SK-N-MC (cell line): ENCODE measurements at regions not wholly inside any gene's neighbourhood (a gene's known extent, or its start where the extent isn't known, plus 50 kb on each side); places are given as distances from the start of the nearest gene placed in this dataset.

ENCODE experiments used
- DNase-seq: peaks from one replicate; pipeline ENCODE4 v3.0.0-alpha.2; 2011; ENCODE audit warnings: low read depth, low spot score
- H3K27ac ChIP-seq: fragments of 200-600 bp; sonication (generic); 2 replicates; pipeline ENCODE4 v1.5.1; 2016; ENCODE audit warnings: mixed run types
- H3K36me3 ChIP-seq: fragments of 200-600 bp; sonication (generic); 2 replicates; pipeline ENCODE4 v1.6.1; 2017; ENCODE audit warnings: antibody characterized with exemption, low read length, mixed read lengths; ENCODE audit not compliant: insufficient read depth
- H3K4me3 ChIP-seq: fragments of 200-600 bp; sonication (generic); 2 replicates; pipeline ENCODE4 v1.5.1; 2016
- H3K9ac ChIP-seq: fragments of 200-600 bp; sonication (generic); 2 replicates; pipeline ENCODE4 v1.8.0; 2017; ENCODE audit warnings: mixed run types, mixed read lengths; ENCODE audit not compliant: insufficient read length
- H3K9me3 ChIP-seq: fragments of 200-600 bp; sonication (generic); 2 replicates; pipeline ENCODE4 v1.6.1; 2017; ENCODE audit warnings: low read depth, mild to moderate bottlenecking, antibody characterized with exemption, low read length, moderate library complexity, mixed read lengths
- EZH2 ChIP-seq: fragments of 200-600 bp; sonication (generic); IDR thresholded peaks from one replicate; pipeline ENCODE4 v1.6.1; 2017; ENCODE audit warnings: antibody characterized with exemption
- FOXP2 ChIP-seq: optimal IDR thresholded peaks from 2 replicates; pipeline ENCODE3; 2011; ENCODE audit warnings: mild to moderate bottlenecking, moderate library complexity; ENCODE audit not compliant: insufficient read depth; ENCODE audit errors: extremely low read length, control extremely low read depth
- POLR2AphosphoS5 ChIP-seq: IDR thresholded peaks from 2 replicates; pipeline ENCODE4 v1.6.1; 2012; ENCODE audit warnings: mild to moderate bottlenecking, low read depth, low read length, borderline replicate concordance

DNA sequence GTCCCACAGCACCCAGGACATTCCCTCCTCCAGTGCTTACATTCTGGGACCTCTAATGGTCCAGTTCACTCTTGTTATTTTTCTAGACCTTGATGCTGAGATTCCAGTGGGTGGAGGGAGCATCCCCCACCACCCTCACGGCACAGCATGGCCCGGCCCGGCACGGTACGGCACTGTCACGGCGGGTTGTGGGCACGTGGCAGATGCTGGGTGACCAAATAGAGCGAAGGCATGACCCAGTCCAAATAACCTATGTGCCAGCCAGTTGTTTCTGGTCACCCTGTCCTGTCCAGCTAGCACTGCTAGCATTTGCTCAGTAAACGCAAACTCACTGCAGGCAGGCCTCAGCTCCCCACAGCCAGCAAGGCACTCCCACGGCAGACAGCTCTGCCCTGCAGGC lies 204.7 kb downstream of the ENGASE start:
- no peak overlapping the region for H3K27ac ChIP-seq
- H3K4me3 ChIP-seq: no peak overlapping the region
- H3K9ac ChIP-seq: no peak overlapping the region
- DNase-seq: no peak
- TF ChIP-seq EZH2 (no peak), FOXP2 (no peak), POLR2AphosphoS5 (no peak)
- no peaks in the 10 kb centered on the region for H3K36me3 ChIP-seq
- no peaks in the 10 kb centered on the region for H3K9me3 ChIP-seq

DNA sequence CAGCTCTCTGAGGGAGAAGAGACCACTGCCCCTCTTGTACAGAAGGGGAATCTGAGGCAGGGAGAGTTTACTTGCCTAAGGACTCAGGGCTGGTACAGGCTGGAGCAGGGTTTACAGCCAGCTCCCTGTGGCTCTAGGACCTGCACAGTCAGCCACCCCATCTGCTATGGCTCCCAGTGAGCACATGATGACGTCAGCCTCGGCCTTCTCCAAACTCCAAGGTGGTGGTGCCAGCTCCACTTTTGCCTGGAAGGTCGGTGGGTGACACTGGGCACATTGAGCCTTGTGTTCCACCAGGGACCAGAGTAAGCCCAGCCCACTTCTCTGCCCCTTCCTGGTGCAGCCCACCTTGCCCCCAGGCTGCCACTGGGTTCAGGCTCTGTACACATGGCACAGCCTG lies 202.2 kb downstream of the ENGASE start:
- no peak overlapping the region for H3K27ac ChIP-seq
- no peaks in the 10 kb centered on the region for H3K9me3 ChIP-seq
- no peak overlapping the region for H3K4me3 ChIP-seq
- H3K9ac ChIP-seq: no peak overlapping the region
- no peaks in the 10 kb centered on the region for H3K36me3 ChIP-seq
- no peak for DNase-seq
- TF ChIP-seq FOXP2: no peak
- no peak for TF ChIP-seq POLR2AphosphoS5
- no peak for TF ChIP-seq EZH2

- Histone ChIP-seq H3K4me3 (no peak overlapping the region), H3K36me3 (no peaks in the 10 kb centered on the region), H3K9ac (no peak overlapping the region), H3K27ac (no peak overlapping the region), H3K9me3 (no peaks in the 10 kb centered on the region)
- TF ChIP-seq FOXP2 (no peak), POLR2AphosphoS5 (no peak), EZH2 (no peak)
- DNase-seq: no peak
Measured at GRCh38 chr17:79273660-79274059, 199.0 kb downstream of the ENGASE start.

DNA sequence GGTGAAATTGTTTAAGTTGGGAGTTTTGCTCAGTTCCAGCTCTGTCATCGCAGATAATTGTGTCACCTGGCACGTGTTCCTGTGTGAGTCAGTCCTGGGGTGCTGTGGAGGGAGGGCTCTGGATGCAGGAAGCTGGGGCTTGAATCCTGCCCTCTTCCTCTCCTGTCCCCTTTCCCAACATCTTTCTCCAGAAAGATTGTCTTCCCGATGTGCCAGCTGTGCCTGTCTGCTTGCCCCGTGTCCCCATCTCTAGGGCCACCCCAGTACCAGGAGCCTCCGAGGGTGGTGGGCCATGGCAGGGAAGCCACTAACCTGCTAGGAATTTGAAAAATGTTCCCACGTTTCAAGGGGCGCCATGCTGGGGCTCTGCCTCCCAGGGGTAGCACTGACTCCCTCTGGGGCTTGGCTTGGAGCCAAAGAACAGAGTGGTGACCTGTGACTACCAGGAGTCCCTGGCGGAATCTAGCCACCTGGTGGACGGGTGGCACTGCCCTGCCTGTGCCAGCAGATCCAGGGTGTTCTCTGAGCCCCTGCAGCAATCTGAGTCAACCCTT lies 198.1 kb downstream of the ENGASE start:
- no peak for DNase-seq
- Histone ChIP-seq H3K27ac (no peak overlapping the region), H3K9me3 (no peaks in the 10 kb centered on the region), H3K4me3 (no peak overlapping the region), H3K9ac (no peak overlapping the region), H3K36me3 (no peaks in the 10 kb centered on the region)
- TF ChIP-seq POLR2AphosphoS5: no peak
- TF ChIP-seq FOXP2: no peak
- no peak for TF ChIP-seq EZH2

- no peak for DNase-seq
- Histone ChIP-seq H3K4me3 (no peak overlapping the region), H3K9me3 (no peaks in the 10 kb centered on the region), H3K9ac (no peak overlapping the region), H3K27ac (no peak overlapping the region), H3K36me3 (no peaks in the 10 kb centered on the region)
- TF ChIP-seq POLR2AphosphoS5: no peak
- no peak for TF ChIP-seq EZH2
- no peak for TF ChIP-seq FOXP2
Measured at GRCh38 chr17:79272220-79272619, 197.6 kb downstream of the ENGASE start.

GRCh38 chr17:79269620-79270019 lies 195.0 kb downstream of the ENGASE start:
- no peaks in the 10 kb centered on the region for H3K9me3 ChIP-seq
- no peak for DNase-seq
- TF ChIP-seq FOXP2 (no peak), EZH2 (no peak), POLR2AphosphoS5 (no peak)
- no peak overlapping the region for H3K9ac ChIP-seq
- no peak overlapping the region for H3K27ac ChIP-seq
- no peaks in the 10 kb centered on the region for H3K36me3 ChIP-seq
- H3K4me3 ChIP-seq: no peak overlapping the region

- H3K4me3 ChIP-seq: no peak overlapping the region
- no peaks in the 10 kb centered on the region for H3K9me3 ChIP-seq
- TF ChIP-seq POLR2AphosphoS5: no peak
- no peak for DNase-seq
- no peak overlapping the region for H3K27ac ChIP-seq
- H3K36me3 ChIP-seq: no peaks in the 10 kb centered on the region
- H3K9ac ChIP-seq: no peak overlapping the region
Measured at GRCh38 chr17:79263191-79263590, 188.6 kb downstream of the ENGASE start.

GRCh38 chr17:79262624-79263023 lies 188.0 kb downstream of the ENGASE start:
- Histone ChIP-seq H3K36me3 (no peaks in the 10 kb centered on the region), H3K9me3 (no peaks in the 10 kb centered on the region), H3K9ac (no peak overlapping the region), H3K27ac (no peak overlapping the region), H3K4me3 (no peak overlapping the region)
- TF ChIP-seq EZH2 (no peak), POLR2AphosphoS5 (no peak)
- no peak for DNase-seq

GRCh38 chr17:79261355-79262072 lies 186.9 kb downstream of the ENGASE start:
- H3K36me3 ChIP-seq: no peaks in the 10 kb centered on the region
- DNase-seq: no peak
- no peak overlapping the region for H3K27ac ChIP-seq
- no peak for TF ChIP-seq POLR2AphosphoS5
- no peak for TF ChIP-seq EZH2
- TF ChIP-seq FOXP2: no peak
- H3K9ac ChIP-seq: no peak overlapping the region
- H3K9me3 ChIP-seq: no peaks in the 10 kb centered on the region
- H3K4me3 ChIP-seq: no peak overlapping the region
